Right lobe of liver (tissue), 4 donors: ENCODE measurements at regions not wholly inside any gene's neighbourhood (a gene's known extent, or its start where the extent isn't known, plus 50 kb on each side); places are given as distances from the start of the nearest gene placed in this dataset.
"Not testable (repeated sequence)": the region's sequence is repeated elsewhere in the genome, so short reads cannot be mapped to it uniquely, and the experiment has no call there.

Experiments
- CTCF ChIP-seq, 4 donors: fragments of 200-600 bp in 3 of 4; fragments of 450-650 bp in 1 of 4; IDR thresholded peaks; one replicate each; pipeline versions ENCODE4 v1.5.1 to v1.8.0; 2016 to 2022; ENCODE audit warnings: antibody characterized with exemption in 4 of 4, mild to moderate bottlenecking in 2 of 4
- POLR2A ChIP-seq: fragments of 450-650 bp; IDR thresholded peaks from one replicate; pipeline ENCODE4 v1.6.1; 2017; ENCODE audit warnings: antibody characterized with exemption, mild to moderate bottlenecking
- donor health status: DM: no; HTN: no; CAD: no.
- donor health status: DM: no; HTN: no; CAD: no.
- donor health status: DM: no; HTN: yes; CAD: no.

- not testable (repeated sequence) for TF ChIP-seq CTCF (IDR thresholded peaks at IDR 0.05); POLR2A
Measured at GRCh38 chr1:120232834-120233660, 56.7 kb upstream of the SEC22B start.
